HUES6 (cell line): ENCODE measurements at regions not wholly inside any gene's neighbourhood (a gene's known extent, or its start where the extent isn't known, plus 50 kb on each side); places are given as distances from the start of the nearest gene placed in this dataset.

Source experiments
- H3K27ac ChIP-seq: 2 replicates; pipeline ENCODE4 v1.7.0; 2013; ENCODE audit warnings: low read depth, mild to moderate bottlenecking, low read length, inconsistent platforms
- H3K27me3 ChIP-seq: 2 replicates; pipeline ENCODE4 v1.6.1; 2013; ENCODE audit warnings: low read length; ENCODE audit not compliant: control insufficient read depth, insufficient read depth
- H3K36me3 ChIP-seq: 2 replicates; pipeline ENCODE4 v1.6.1; 2013; ENCODE audit warnings: low read length; ENCODE audit not compliant: control insufficient read depth, insufficient read depth
- H3K4me1 ChIP-seq: 2 replicates; pipeline ENCODE4 v1.6.1; 2013; ENCODE audit warnings: low read length; ENCODE audit not compliant: control insufficient read depth, insufficient read depth
- H3K4me3 ChIP-seq: 2 replicates; pipeline ENCODE4 v1.5.1; 2013; ENCODE audit warnings: low read depth, low read length
- H3K9ac ChIP-seq: one replicate; pipeline ENCODE4 v1.6.1; 2013; ENCODE audit warnings: mild to moderate bottlenecking, low read length
- H3K9me3 ChIP-seq: 2 replicates; pipeline ENCODE4 v1.6.1; 2013; ENCODE audit warnings: low read depth, low read length; ENCODE audit not compliant: control insufficient read depth, insufficient read depth

- H3K36me3 ChIP-seq = no peaks in the 10 kb centered on the region
- no peaks in the 10 kb centered on the region for H3K4me1 ChIP-seq
- H3K9ac ChIP-seq = no peak overlapping the region
- no peaks in the 10 kb centered on the region for H3K27me3 ChIP-seq
- H3K4me3 ChIP-seq = no peak overlapping the region
- H3K9me3 ChIP-seq = no peaks in the 10 kb centered on the region
- no peak overlapping the region for H3K27ac ChIP-seq
Observed at GRCh38 chr4:156710365-156711192, 261.0 kb downstream of the PDGFC start.

- Histone ChIP-seq H3K9ac (no peak overlapping the region), H3K4me1 (no peaks in the 10 kb centered on the region), H3K36me3 (no peaks in the 10 kb centered on the region), H3K9me3 (no peaks in the 10 kb centered on the region), H3K27ac (no peak overlapping the region), H3K4me3 (no peak overlapping the region), H3K27me3 (no peaks in the 10 kb centered on the region)
Observed at GRCh38 chr4:156705311-156705710, 266.3 kb downstream of the PDGFC start.

- no peaks in the 10 kb centered on the region for H3K4me1 ChIP-seq
- no peak overlapping the region for H3K9ac ChIP-seq
- H3K9me3 ChIP-seq = no peaks in the 10 kb centered on the region
- no peaks in the 10 kb centered on the region for H3K27me3 ChIP-seq
- H3K27ac ChIP-seq = no peak overlapping the region
- no peak overlapping the region for H3K4me3 ChIP-seq
- H3K36me3 ChIP-seq = no peaks in the 10 kb centered on the region
Observed at GRCh38 chr4:156695163-156695562, 276.4 kb downstream of the PDGFC start.

GRCh38 chr4:156694413-156694812 is 277.2 kb downstream of the PDGFC start:
- Histone ChIP-seq H3K4me1 (no peaks in the 10 kb centered on the region), H3K4me3 (no peak overlapping the region), H3K9ac (no peak overlapping the region), H3K36me3 (no peaks in the 10 kb centered on the region), H3K9me3 (no peaks in the 10 kb centered on the region), H3K27me3 (no peaks in the 10 kb centered on the region), H3K27ac (no peak overlapping the region)

- H3K4me1 ChIP-seq = no peaks in the 10 kb centered on the region
- H3K9ac ChIP-seq = no peak overlapping the region
- H3K27ac ChIP-seq = no peak overlapping the region
- H3K9me3 ChIP-seq = no peaks in the 10 kb centered on the region
- H3K27me3 ChIP-seq = no peaks in the 10 kb centered on the region
- H3K4me3 ChIP-seq = no peak overlapping the region
- H3K36me3 ChIP-seq = no peaks in the 10 kb centered on the region
Observed at GRCh38 chr4:156693557-156693956, 278.0 kb downstream of the PDGFC start.

GRCh38 chr4:156692016-156692415 is 279.6 kb downstream of the PDGFC start:
- H3K4me3 ChIP-seq = no peak overlapping the region
- H3K4me1 ChIP-seq = no peaks in the 10 kb centered on the region
- no peaks in the 10 kb centered on the region for H3K27me3 ChIP-seq
- H3K9me3 ChIP-seq = no peaks in the 10 kb centered on the region
- no peaks in the 10 kb centered on the region for H3K36me3 ChIP-seq
- no peak overlapping the region for H3K9ac ChIP-seq
- H3K27ac ChIP-seq = no peak overlapping the region

GRCh38 chr4:156690572-156690971 is 281.0 kb downstream of the PDGFC start:
- Histone ChIP-seq H3K4me3 (no peak overlapping the region), H3K9ac (no peak overlapping the region), H3K4me1 (no peaks in the 10 kb centered on the region), H3K9me3 (no peaks in the 10 kb centered on the region), H3K36me3 (no peaks in the 10 kb centered on the region), H3K27me3 (no peaks in the 10 kb centered on the region), H3K27ac (no peak overlapping the region)

- Histone ChIP-seq H3K36me3 (no peaks in the 10 kb centered on the region), H3K9ac (no peak overlapping the region), H3K27me3 (no peaks in the 10 kb centered on the region), H3K27ac (no peak overlapping the region), H3K4me1 (no peaks in the 10 kb centered on the region), H3K4me3 (no peak overlapping the region), H3K9me3 (no peaks in the 10 kb centered on the region)
Observed at GRCh38 chr4:156686120-156686519, 285.5 kb downstream of the PDGFC start.

- Histone ChIP-seq H3K27ac (no peak overlapping the region), H3K36me3 (no peaks in the 10 kb centered on the region), H3K9me3 (no peaks in the 10 kb centered on the region), H3K4me3 (no peak overlapping the region), H3K9ac (no peak overlapping the region), H3K27me3 (no peaks in the 10 kb centered on the region), H3K4me1 (no peaks in the 10 kb centered on the region)
Observed at GRCh38 chr4:156685308-156685707, 286.3 kb downstream of the PDGFC start.

GRCh38 chr4:156677656-156678055 is 293.9 kb downstream of the PDGFC start:
- no peak overlapping the region for H3K27ac ChIP-seq
- no peaks in the 10 kb centered on the region for H3K27me3 ChIP-seq
- H3K4me3 ChIP-seq = no peak overlapping the region
- no peak overlapping the region for H3K9ac ChIP-seq
- H3K9me3 ChIP-seq = no peaks in the 10 kb centered on the region
- H3K36me3 ChIP-seq = no peaks in the 10 kb centered on the region
- H3K4me1 ChIP-seq = peaks cover 3% of the 10 kb centered on the region; the same call in 1 of the 2 replicates

GRCh38 chr4:156677131-156677531 is 294.5 kb downstream of the PDGFC start:
- no peak overlapping the region for H3K9ac ChIP-seq
- no peak overlapping the region for H3K4me3 ChIP-seq
- peaks cover 7% of the 10 kb centered on the region; the same call in 1 of the 2 replicates for H3K4me1 ChIP-seq
- no peaks in the 10 kb centered on the region for H3K36me3 ChIP-seq
- no peak overlapping the region for H3K27ac ChIP-seq
- H3K9me3 ChIP-seq = no peaks in the 10 kb centered on the region
- no peaks in the 10 kb centered on the region for H3K27me3 ChIP-seq
